Upper lobe of left lung (tissue), 4 donors: ENCODE measurements at regions not wholly inside any gene's neighbourhood (a gene's known extent, or its start where the extent isn't known, plus 50 kb on each side); places are given as distances from the start of the nearest gene placed in this dataset.

Experiments
- EP300 ChIP-seq, 4 donors: sonication (generic); formaldehyde crosslinking; IDR thresholded peaks; one replicate each; pipeline ENCODE4 v1.5.1; 2017; ENCODE audit warnings: antibody characterized with exemption in 4 of 4, control low read depth in 2 of 4
- POLR2A ChIP-seq, 4 donors: fragments of 450-650 bp; IDR thresholded peaks; one replicate each; pipeline ENCODE4 v1.5.1; 2016 to 2017; ENCODE audit warnings: antibody characterized with exemption in 4 of 4, mild to moderate bottlenecking in 2 of 4
- POLR2AphosphoS5 ChIP-seq, 2 donors: sonication (generic); formaldehyde crosslinking; IDR thresholded peaks; one replicate each; pipeline ENCODE4 v1.5.1; 2017; ENCODE audit warnings: antibody characterized with exemption in 2 of 2
- TF ChIP-seq, protein P1 (sequence below), 6 experiments: fragments of 450-650 bp in 4 of 6; fragments of 200-600 bp in 2 of 6; sonication (generic) in 2 of 6; IDR thresholded peaks; one replicate each; pipeline ENCODE4 v1.5.1; 2016 to 2019; ENCODE audit warnings: antibody characterized with exemption in 6 of 6

DNA sequence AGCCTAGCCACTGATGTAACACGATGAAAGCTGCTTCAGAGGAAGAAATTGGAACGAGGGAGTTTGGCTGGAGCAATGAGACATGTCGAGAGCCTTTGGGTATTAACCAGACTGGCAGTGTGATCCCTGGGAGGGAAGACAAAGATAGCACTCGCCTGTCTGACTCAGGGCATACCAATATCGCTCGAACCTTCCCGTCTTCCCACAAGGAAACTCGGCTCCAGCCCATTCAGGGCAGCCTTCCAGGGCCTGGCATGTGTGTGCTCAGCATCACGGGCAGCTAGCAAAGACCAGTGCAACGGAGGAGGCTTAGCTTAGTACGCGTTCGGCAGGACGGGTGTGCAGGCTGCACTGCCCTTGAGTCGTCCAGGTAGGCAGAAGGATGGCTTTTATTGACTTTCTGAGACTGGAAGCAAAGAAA, 356.9 kb upstream of the WWC1 start:
- TF ChIP-seq, protein P1, sequence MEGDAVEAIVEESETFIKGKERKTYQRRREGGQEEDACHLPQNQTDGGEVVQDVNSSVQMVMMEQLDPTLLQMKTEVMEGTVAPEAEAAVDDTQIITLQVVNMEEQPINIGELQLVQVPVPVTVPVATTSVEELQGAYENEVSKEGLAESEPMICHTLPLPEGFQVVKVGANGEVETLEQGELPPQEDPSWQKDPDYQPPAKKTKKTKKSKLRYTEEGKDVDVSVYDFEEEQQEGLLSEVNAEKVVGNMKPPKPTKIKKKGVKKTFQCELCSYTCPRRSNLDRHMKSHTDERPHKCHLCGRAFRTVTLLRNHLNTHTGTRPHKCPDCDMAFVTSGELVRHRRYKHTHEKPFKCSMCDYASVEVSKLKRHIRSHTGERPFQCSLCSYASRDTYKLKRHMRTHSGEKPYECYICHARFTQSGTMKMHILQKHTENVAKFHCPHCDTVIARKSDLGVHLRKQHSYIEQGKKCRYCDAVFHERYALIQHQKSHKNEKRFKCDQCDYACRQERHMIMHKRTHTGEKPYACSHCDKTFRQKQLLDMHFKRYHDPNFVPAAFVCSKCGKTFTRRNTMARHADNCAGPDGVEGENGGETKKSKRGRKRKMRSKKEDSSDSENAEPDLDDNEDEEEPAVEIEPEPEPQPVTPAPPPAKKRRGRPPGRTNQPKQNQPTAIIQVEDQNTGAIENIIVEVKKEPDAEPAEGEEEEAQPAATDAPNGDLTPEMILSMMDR (IDR thresholded peaks at IDR 0.05): no peak
- TF ChIP-seq EP300 (IDR thresholded peaks at IDR 0.05): no peak
- TF ChIP-seq POLR2AphosphoS5 (IDR thresholded peaks at IDR 0.05): no peak
- TF ChIP-seq POLR2A (IDR thresholded peaks at IDR 0.05): no peak
